GM10248 (cell line): ENCODE measurements at regions not wholly inside any gene's neighbourhood (a gene's known extent, or its start where the extent isn't known, plus 50 kb on each side); places are given as distances from the start of the nearest gene placed in this dataset.

Experiments used
- CTCF ChIA-PET: fragments of 300-600 bp; sonication (Branson Sonifier 250); formaldehyde crosslinking; extraction: SDS; loops from one replicate; lab custom pipeline; 2021; ENCODE audit warnings: antibody characterized with exemption; lab: Yijun Ruan, JAX
- POLR2A ChIA-PET: fragments of 350-650 bp; sonication (Branson Sonifier 250); formaldehyde crosslinking; extraction: SDS; loops from one replicate; lab custom pipeline; 2020; ENCODE audit warnings: antibody characterized with exemption; lab: Yijun Ruan, JAX
- DNase-seq: peaks from one replicate; pipeline ENCODE4 v3.0.0; 2012; ENCODE audit errors: extremely low spot score
- CTCF ChIP-seq: IDR thresholded peaks from 2 replicates; pipeline ENCODE4 v1.5.1; 2012; ENCODE audit warnings: mild to moderate bottlenecking, low read depth; ENCODE audit errors: extremely low read depth, missing control alignments, control extremely low read depth

- CTCF ChIA-PET: no interaction called here
- no peak for DNase-seq
- POLR2A ChIA-PET: no interaction called here
- no peak for TF ChIP-seq CTCF
Observed at GRCh38 chr12:59196989-59197388, 276.7 kb upstream of the LRIG3 start.

- no peak for DNase-seq
- ChIA-PET CTCF (no interaction called here), POLR2A (no interaction called here)
- TF ChIP-seq CTCF: no peak
Observed at GRCh38 chr12:59194794-59195193, 274.5 kb upstream of the LRIG3 start.

GRCh38 chr12:59193476-59194050 is 273.3 kb upstream of the LRIG3 start:
- DNase-seq: no peak
- TF ChIP-seq CTCF: no peak
- CTCF ChIA-PET: no interaction called here
- POLR2A ChIA-PET: no interaction called here

- ChIA-PET POLR2A (no interaction called here), CTCF (no interaction called here)
- no peak for DNase-seq
- TF ChIP-seq CTCF: no peak
Observed at GRCh38 chr12:59191372-59191771, 271.1 kb upstream of the LRIG3 start.

- POLR2A ChIA-PET: no interaction called here
- CTCF ChIA-PET: no interaction called here
- DNase-seq: no peak
- no peak for TF ChIP-seq CTCF
Observed at GRCh38 chr12:59186451-59186850, 266.1 kb upstream of the LRIG3 start.

GRCh38 chr12:59185295-59185694 is 265.0 kb upstream of the LRIG3 start:
- no peak for TF ChIP-seq CTCF
- DNase-seq: no peak
- ChIA-PET POLR2A (no interaction called here), CTCF (interaction anchor here (1.3 kb wide), 1 partner anchor 12 kb away, joined by 5 read pairs; no protein-coding TSS in a partner anchor)
